Ovary (tissue), 3 donors: ENCODE measurements at regions not wholly inside any gene's neighbourhood (a gene's known extent, or its start where the extent isn't known, plus 50 kb on each side); places are given as distances from the start of the nearest gene placed in this dataset.

Experiments used
- EP300 ChIP-seq: sonication (generic); formaldehyde crosslinking; IDR thresholded peaks from one replicate; pipeline ENCODE4 v1.6.1; 2017; ENCODE audit warnings: antibody characterized with exemption
- POLR2A ChIP-seq: fragments of 450-650 bp; IDR thresholded peaks from one replicate; pipeline ENCODE4 v1.6.1; 2017; ENCODE audit warnings: antibody characterized with exemption, mild to moderate bottlenecking, moderate library complexity
- TF ChIP-seq, protein P1 (sequence below), 3 donors: fragments of 450-650 bp in 2 of 3; fragments of 200-600 bp in 1 of 3; IDR thresholded peaks; one replicate each; pipeline versions ENCODE4 v1.5.1 to v1.8.0; 2016 to 2022; ENCODE audit warnings: antibody characterized with exemption in 3 of 3, mild to moderate bottlenecking in 1 of 3
- donor health status: DM: no; HTN: no; CAD: no.

DNA sequence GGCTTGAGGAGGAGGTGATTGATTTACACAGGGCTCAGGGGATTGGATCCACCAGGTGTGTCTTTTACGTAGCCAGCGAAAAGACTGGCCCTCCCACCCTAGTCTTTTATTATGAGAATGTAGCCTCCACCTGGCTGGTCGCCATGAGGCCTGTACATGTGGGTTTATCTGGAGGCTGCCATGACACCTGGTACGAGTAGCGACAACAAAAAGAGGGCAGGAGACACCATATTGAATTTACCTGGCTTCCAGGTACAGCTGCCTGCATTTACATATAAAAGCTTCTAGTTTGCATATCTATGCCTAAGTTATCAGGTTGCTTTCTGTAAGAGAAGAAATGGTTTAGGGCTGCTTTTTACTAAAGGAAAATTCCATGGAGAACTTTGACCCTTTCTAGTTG is 1173.7 kb upstream of the SEMA6A start:
- TF ChIP-seq, protein P1, sequence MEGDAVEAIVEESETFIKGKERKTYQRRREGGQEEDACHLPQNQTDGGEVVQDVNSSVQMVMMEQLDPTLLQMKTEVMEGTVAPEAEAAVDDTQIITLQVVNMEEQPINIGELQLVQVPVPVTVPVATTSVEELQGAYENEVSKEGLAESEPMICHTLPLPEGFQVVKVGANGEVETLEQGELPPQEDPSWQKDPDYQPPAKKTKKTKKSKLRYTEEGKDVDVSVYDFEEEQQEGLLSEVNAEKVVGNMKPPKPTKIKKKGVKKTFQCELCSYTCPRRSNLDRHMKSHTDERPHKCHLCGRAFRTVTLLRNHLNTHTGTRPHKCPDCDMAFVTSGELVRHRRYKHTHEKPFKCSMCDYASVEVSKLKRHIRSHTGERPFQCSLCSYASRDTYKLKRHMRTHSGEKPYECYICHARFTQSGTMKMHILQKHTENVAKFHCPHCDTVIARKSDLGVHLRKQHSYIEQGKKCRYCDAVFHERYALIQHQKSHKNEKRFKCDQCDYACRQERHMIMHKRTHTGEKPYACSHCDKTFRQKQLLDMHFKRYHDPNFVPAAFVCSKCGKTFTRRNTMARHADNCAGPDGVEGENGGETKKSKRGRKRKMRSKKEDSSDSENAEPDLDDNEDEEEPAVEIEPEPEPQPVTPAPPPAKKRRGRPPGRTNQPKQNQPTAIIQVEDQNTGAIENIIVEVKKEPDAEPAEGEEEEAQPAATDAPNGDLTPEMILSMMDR (IDR thresholded peaks at IDR 0.05), result no peak
- TF ChIP-seq POLR2A (no peak), EP300 (no peak)
